ENCODE measurements at regions not wholly inside any gene's neighbourhood (a gene's known extent, or its start where the extent isn't known, plus 50 kb on each side); places are given as distances from the start of the nearest gene placed in this dataset.

DNA sequence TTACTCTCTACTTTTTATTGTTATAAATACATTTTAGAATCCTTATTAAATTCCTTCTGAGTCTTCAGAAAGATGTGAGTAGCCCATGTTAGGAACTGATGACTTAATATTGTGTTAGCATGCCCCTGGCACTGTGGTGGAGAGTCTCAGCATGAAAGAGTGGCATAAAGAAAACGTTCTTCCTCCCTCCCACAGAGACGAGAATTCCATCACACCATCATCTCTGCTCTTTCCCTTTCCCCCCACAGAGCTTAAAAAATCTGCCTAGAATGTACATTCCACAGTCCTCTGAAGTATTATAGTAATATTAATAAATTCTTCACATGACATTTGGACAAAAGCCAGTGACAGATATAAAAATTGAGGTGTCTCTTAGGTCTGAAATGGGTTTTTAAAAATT lies 117.8 kb upstream of the DKK2 start:
- no peak overlapping the region for H3K9ac ChIP-seq (ENCODE audit: extremely low read depth, low read length, poor library complexity, severe bottlenecking)
- Mint-ChIP-seq H3K27me3 (ENCODE audit: insufficient read depth) (no peaks in the 10 kb centered on the region), H3K4me3 (no peak overlapping the region), H3K36me3 (ENCODE audit: low read depth) (no peaks in the 10 kb centered on the region), H3K27ac (no peak overlapping the region), H3K4me1 (peaks cover 20% of the 10 kb centered on the region), H3K9me3 (no peaks in the 10 kb centered on the region)
- TF ChIP-seq, protein P1, sequence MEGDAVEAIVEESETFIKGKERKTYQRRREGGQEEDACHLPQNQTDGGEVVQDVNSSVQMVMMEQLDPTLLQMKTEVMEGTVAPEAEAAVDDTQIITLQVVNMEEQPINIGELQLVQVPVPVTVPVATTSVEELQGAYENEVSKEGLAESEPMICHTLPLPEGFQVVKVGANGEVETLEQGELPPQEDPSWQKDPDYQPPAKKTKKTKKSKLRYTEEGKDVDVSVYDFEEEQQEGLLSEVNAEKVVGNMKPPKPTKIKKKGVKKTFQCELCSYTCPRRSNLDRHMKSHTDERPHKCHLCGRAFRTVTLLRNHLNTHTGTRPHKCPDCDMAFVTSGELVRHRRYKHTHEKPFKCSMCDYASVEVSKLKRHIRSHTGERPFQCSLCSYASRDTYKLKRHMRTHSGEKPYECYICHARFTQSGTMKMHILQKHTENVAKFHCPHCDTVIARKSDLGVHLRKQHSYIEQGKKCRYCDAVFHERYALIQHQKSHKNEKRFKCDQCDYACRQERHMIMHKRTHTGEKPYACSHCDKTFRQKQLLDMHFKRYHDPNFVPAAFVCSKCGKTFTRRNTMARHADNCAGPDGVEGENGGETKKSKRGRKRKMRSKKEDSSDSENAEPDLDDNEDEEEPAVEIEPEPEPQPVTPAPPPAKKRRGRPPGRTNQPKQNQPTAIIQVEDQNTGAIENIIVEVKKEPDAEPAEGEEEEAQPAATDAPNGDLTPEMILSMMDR (conservative IDR thresholded peaks at IDR 0.05) = no peak
- 15 to 71% methylated on average over 2 of the region's 2 CpGs for WGBS, 2 experiments (ENCODE audit: insufficient coverage in 1 of 2, insufficient read length in 1 of 2)
- peaks cover 6% of the 10 kb centered on the region for H3K4me1 ChIP-seq (ENCODE audit: control insufficient read depth, insufficient read depth, low read length)
- no peaks in the 10 kb centered on the region for H3K36me3 ChIP-seq (ENCODE audit: control insufficient read depth, insufficient read depth, low read length)
- no peaks in the 10 kb centered on the region for H3K27me3 ChIP-seq (ENCODE audit: control insufficient read depth, insufficient read depth, low read length, poor library complexity, severe bottlenecking)
- DNase-seq = no peak
- H3K9me3 ChIP-seq (ENCODE audit: control insufficient read depth, low read length) = peaks cover 7% of the 10 kb centered on the region
- no peak overlapping the region for H3K27ac ChIP-seq (ENCODE audit: low read depth, low read length)
- no peak overlapping the region for H3K4me3 ChIP-seq (ENCODE audit: low read length)

- DNase-seq = peak; percentile 91
- TF ChIP-seq, protein P1 (conservative IDR thresholded peaks at IDR 0.05) = peak; percentile 83
- Histone ChIP-seq H3K9me3 (ENCODE audit: control insufficient read depth, low read length) (peaks cover 7% of the 10 kb centered on the region), H3K27me3 (ENCODE audit: control insufficient read depth, insufficient read depth, low read length, poor library complexity, severe bottlenecking) (no peaks in the 10 kb centered on the region), H3K4me1 (ENCODE audit: control insufficient read depth, insufficient read depth, low read length) (peaks cover 6% of the 10 kb centered on the region), H3K9ac (ENCODE audit: extremely low read depth, low read length, poor library complexity, severe bottlenecking) (no peak overlapping the region), H3K36me3 (ENCODE audit: control insufficient read depth, insufficient read depth, low read length) (no peaks in the 10 kb centered on the region), H3K4me3 (ENCODE audit: low read length) (no peak overlapping the region), H3K27ac (ENCODE audit: low read depth, low read length) (no peak overlapping the region)
- H3K36me3 Mint-ChIP-seq (ENCODE audit: low read depth) = no peaks in the 10 kb centered on the region
- H3K27ac Mint-ChIP-seq = peak overlapping the region; percentile 78
- 27 to 36% methylated on average over 2 to 4 of the region's 4 CpGs for WGBS, 2 experiments (ENCODE audit: insufficient coverage in 1 of 2, insufficient read length in 1 of 2)
- peaks cover 26% of the 10 kb centered on the region for H3K4me1 Mint-ChIP-seq
- no peaks in the 10 kb centered on the region for H3K9me3 Mint-ChIP-seq
- no peaks in the 10 kb centered on the region for H3K27me3 Mint-ChIP-seq (ENCODE audit: insufficient read depth)
- H3K4me3 Mint-ChIP-seq = peak overlapping the region; percentile 7
Measured at GRCh38 chr4:107153228-107153627, 117.1 kb upstream of the DKK2 start.

DNA sequence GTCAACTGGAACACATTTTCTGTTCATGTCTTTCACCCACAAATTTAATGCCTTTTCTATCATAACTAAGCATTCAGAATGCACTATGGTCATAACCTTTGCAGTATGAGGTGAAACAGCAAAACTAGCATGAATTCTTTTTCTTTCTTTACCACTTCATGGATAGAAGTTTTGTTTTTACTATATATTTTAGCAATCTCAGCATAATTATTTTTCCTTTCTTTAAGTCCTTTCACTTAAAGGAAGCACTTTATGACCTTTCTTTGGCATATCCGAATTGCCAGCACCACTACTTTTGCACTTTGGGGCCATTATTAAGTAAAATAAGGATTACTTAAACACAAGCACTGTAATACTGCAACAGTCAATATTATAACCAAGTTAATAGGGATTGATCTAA lies 115.1 kb upstream of the DKK2 start:
- TF ChIP-seq, protein P1 (conservative IDR thresholded peaks at IDR 0.05) = no peak
- no peak for DNase-seq
- Histone ChIP-seq H3K4me1 (ENCODE audit: control insufficient read depth, insufficient read depth, low read length) (peaks cover 6% of the 10 kb centered on the region), H3K9me3 (ENCODE audit: control insufficient read depth, low read length) (peaks cover 7% of the 10 kb centered on the region), H3K9ac (ENCODE audit: extremely low read depth, low read length, poor library complexity, severe bottlenecking) (no peak overlapping the region), H3K27me3 (ENCODE audit: control insufficient read depth, insufficient read depth, low read length, poor library complexity, severe bottlenecking) (no peaks in the 10 kb centered on the region), H3K27ac (ENCODE audit: low read depth, low read length) (no peak overlapping the region), H3K4me3 (ENCODE audit: low read length) (no peak overlapping the region), H3K36me3 (ENCODE audit: control insufficient read depth, insufficient read depth, low read length) (no peaks in the 10 kb centered on the region)
- Mint-ChIP-seq H3K4me3 (no peak overlapping the region), H3K9me3 (no peaks in the 10 kb centered on the region), H3K27ac (no peak overlapping the region), H3K36me3 (ENCODE audit: low read depth) (no peaks in the 10 kb centered on the region), H3K4me1 (peaks cover 28% of the 10 kb centered on the region), H3K27me3 (ENCODE audit: insufficient read depth) (no peaks in the 10 kb centered on the region)
- WGBS, 2 experiments (ENCODE audit: insufficient coverage in 1 of 2, insufficient read length in 1 of 2) = 80% methylated on average over 1 of the region's 1 CpG; no CpG with 5 or more reads in 1 of the 2 experiments

All from endodermal cell (in vitro differentiated cells).